SK-N-SH (cell line): ENCODE measurements at regions not wholly inside any gene's neighbourhood (a gene's known extent, or its start where the extent isn't known, plus 50 kb on each side); places are given as distances from the start of the nearest gene placed in this dataset.

Experiments used
- CTCF ChIP-seq: fragments of 200-600 bp; sonication (generic); IDR thresholded peaks from 2 replicates; pipeline ENCODE4 v1.6.1; 2017; ENCODE audit warnings: antibody characterized with exemption, mild to moderate bottlenecking, moderate library complexity
- ELF1 ChIP-seq: IDR thresholded peaks from 2 replicates; pipeline ENCODE4 v1.4.0; 2012
- EZH2phosphoT487 ChIP-seq: fragments of 200-600 bp; sonication (generic); IDR thresholded peaks from 2 replicates; pipeline ENCODE4 v1.6.1; 2017; ENCODE audit warnings: low read depth, mixed run types, mild to moderate bottlenecking, antibody characterized with exemption, moderate library complexity, borderline replicate concordance
- FOXM1 ChIP-seq: IDR thresholded peaks from 2 replicates; pipeline ENCODE4 v1.4.0; 2012; ENCODE audit warnings: low read depth, mild to moderate bottlenecking
- PBX3 ChIP-seq: IDR thresholded peaks from 2 replicates; pipeline ENCODE4; 2012
- POLR2AphosphoS5 ChIP-seq: IDR thresholded peaks from 2 replicates; pipeline ENCODE4 v1.6.1; 2012; ENCODE audit warnings: low read depth, low read length
- RAD21 ChIP-seq: IDR thresholded peaks from 2 replicates; pipeline ENCODE4 v1.6.1; 2012; ENCODE audit warnings: mild to moderate bottlenecking, low read length
- TAF1 ChIP-seq: IDR thresholded peaks from 2 replicates; pipeline ENCODE4 v1.6.1; 2012; ENCODE audit warnings: low read depth, mild to moderate bottlenecking, low read length, moderate library complexity, borderline replicate concordance
- TF ChIP-seq, protein P1 (sequence below): IDR thresholded peaks from 2 replicates; pipeline ENCODE4 v1.4.0; 2012; ENCODE audit warnings: low read depth, borderline replicate concordance

GRCh38 chr11:112650527-112650926, 310.7 kb upstream of the NCAM1 start:
- no peak for TF ChIP-seq PBX3
- TF ChIP-seq EZH2phosphoT487: no peak
- TF ChIP-seq ELF1: no peak
- TF ChIP-seq CTCF: no peak
- TF ChIP-seq, protein P1, sequence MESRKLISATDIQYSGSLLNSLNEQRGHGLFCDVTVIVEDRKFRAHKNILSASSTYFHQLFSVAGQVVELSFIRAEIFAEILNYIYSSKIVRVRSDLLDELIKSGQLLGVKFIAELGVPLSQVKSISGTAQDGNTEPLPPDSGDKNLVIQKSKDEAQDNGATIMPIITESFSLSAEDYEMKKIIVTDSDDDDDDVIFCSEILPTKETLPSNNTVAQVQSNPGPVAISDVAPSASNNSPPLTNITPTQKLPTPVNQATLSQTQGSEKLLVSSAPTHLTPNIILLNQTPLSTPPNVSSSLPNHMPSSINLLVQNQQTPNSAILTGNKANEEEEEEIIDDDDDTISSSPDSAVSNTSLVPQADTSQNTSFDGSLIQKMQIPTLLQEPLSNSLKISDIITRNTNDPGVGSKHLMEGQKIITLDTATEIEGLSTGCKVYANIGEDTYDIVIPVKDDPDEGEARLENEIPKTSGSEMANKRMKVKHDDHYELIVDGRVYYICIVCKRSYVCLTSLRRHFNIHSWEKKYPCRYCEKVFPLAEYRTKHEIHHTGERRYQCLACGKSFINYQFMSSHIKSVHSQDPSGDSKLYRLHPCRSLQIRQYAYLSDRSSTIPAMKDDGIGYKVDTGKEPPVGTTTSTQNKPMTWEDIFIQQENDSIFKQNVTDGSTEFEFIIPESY: no peak
- TF ChIP-seq TAF1: no peak
- TF ChIP-seq FOXM1: no peak
- no peak for TF ChIP-seq POLR2AphosphoS5
- no peak for TF ChIP-seq RAD21
